HG02571 (cell line): ENCODE measurements at regions not wholly inside any gene's neighbourhood (a gene's known extent, or its start where the extent isn't known, plus 50 kb on each side); places are given as distances from the start of the nearest gene placed in this dataset.

Experiments
- ATAC-seq: cut with Tn5 transposase; IDR thresholded peaks from one replicate; pipeline ENCODE4 v1.9.1; 2021; ENCODE audit warnings: mild to moderate bottlenecking, moderate library complexity; ENCODE audit not compliant: unreplicated experiment

DNA sequence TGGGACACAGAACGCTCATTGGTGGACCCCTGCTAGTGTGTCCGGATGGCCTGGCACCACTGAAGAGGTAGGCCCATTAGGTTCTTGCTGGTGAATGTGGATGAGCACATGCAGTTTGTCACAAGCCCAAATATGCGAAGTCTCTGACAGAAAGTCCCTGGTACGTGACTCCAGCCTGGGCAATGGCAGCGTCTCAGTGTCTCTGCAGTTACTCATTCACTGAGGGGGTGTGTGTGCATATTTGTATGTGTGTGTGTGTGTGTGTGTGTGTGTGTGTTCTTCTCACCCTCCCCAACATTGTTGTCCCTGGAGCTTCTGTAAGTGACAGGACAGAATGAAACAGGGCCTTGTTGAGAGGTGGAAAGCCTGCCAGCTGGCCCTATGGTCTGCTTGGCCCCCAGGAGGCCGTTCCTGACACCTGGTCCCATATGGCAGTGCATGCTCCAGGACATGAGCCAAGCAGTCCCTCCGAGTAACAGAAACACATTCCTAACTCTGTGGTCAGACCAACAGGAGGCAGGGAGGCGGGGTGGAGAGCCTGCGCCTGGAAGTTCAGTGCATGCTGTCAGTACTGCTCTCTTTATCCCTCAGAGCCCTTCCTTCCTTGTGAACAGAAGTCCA is 169.9 kb downstream of the SLC28A3 start:
- ATAC-seq, result no peak

DNA sequence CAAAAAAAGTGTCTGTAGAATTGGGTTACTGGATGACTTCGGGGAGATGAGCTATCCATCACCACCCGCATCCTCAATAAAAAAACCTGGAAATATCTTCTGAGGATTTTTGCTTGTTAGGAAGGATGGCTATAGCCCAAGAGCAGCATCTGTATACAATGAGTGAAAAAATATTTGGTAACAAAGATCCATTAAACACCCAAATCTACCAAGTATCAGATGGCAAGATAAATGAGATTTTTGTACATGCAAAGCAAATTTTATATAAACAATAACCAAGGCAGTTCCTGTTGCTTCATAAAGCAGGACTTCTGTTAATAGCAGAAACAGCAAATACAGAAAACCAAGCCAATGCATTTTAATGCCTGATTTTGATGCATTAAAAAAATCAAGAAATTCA is 166.6 kb downstream of the SLC28A3 start:
- no peak for ATAC-seq

DNA sequence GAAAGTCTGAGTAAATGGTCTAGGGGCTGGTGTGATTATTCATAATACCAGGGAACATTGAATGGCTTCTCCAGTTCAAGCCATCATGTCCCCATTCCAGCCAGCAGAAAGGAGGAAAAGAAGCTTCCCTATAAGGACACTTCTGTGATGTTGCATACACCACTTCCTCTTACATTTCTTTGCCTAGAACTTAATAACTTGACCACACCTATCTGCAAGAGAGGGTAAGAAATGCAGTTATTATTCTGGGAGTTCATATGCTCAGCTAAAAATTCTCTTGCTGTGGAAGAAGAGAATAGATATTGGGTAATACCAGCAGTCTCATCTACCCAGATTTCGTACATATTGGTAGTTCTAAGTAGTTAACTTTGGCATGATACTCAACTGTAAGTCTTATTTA is 166.1 kb downstream of the SLC28A3 start:
- ATAC-seq, result no peak

DNA sequence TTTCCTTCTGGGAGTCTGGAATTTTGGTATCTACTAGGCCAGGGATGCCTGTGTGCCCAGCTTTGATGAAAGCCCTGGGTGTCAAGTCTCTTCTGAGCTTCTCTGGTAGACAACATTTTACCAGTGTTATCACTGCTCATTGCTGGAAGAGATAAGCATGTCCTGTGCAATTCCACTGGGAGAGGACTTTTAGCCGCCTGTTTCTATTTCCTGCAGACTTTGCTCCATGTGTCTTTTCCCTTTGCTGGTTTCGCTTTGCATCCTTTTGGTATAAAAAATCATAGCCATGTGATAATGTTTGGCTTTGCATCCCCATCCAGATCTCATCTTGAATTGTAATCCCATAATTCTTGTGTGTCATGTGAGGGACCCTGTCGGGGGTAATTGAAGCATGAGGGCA is 163.2 kb downstream of the SLC28A3 start:
- ATAC-seq, result no peak

DNA sequence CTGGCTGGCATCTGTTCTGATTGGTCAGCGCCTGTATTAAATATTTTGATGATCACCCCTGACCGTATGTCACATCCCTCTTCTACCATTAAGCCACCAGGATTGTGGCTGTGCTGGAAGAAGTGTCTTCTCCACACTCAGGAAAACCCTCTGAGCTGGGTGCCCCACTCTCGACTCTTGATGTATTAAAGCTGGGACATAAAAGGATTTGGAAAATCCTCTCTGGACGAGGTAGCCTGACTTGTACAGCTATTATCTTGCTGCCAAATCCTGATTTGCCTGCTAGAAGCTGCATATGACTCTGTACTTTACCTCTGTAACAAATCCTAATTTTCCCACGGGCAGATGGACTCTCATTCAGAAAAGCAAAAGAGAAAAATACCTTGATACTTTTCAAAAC is 161.0 kb downstream of the SLC28A3 start:
- no peak for ATAC-seq

DNA sequence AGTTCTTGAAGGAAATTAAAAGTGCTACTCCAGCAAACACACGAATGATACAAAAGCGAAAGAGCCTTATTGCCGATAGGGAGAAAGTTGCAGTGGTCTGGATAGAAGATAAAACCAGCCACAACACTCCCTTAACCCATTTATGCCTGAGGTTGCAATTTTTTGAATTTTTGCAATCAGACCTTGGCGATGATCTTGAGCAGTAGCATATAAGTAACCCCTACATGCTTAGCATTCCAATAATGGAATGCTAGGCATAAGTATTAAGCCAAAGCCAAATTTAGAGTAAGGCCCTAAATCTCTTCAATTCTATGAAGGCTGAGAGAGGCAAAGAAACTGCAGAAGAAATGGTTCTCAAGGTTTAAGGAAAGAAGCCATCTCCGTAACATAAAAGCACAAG is 153.5 kb downstream of the SLC28A3 start:
- ATAC-seq, result no peak

DNA sequence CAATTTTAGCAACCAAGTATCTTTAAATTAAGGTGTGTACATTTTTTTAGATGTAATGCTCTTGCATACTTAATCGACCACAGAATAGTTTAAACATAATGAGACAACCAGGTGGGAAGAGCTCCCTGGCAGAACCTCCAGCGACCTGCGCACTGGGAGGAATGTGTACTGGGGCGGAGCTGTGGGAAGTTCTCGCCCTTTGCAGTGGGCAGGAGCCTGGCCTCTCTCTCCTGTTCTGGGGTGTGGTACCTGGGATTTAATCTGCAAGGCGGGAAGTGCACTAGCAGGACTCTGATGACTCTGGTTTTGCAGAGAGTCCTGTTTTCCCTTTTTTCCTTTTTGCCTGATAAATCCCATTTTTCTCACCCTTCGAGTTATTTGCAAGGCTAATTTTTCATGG is 150.7 kb downstream of the SLC28A3 start:
- no peak for ATAC-seq

DNA sequence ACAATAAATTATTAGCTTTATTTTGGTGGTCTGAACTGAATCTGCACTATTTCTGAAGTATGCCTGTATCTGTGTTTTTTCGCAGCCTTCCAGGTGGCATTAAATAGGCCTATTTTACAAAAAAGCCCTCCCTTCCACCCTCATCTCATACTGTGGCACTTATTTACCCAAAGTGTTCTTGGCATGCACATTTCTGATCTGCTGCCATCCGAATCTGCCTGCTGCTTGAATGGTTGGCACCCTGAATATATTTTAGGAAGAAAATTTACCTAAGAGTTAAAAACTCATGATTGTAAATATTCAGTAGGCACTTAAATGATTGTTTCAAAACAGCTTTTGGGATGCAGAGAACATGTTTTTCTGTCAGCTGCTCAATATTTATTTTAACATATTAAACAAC is 150.1 kb downstream of the SLC28A3 start:
- no peak for ATAC-seq

DNA sequence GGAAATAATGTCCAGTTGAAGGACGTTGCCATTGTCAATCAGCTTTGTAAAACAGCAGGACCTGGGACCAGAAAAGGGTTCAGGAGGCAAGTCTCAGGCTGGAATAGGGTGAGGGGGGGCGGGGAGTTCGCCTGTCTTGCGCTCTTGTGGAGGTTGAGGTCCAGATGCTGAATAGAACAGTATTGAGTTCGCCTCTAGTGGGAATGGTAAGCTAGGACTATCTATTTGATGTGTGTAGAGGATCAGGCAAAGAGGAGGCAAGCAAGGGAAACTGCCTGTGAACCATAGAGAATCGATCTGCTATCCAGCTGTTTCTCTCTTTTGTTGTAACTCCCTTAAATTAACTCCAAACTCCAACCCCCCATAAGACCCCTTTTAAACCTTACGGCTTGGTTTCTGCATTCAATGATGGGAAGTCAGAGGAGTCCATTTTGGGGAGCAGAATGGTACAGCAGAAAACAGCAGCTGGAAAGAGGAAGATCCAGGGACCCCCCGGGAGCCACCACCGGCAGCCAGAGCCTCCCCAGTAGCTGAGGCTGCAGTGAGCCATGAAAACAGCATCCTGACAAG is 133.7 kb downstream of the SLC28A3 start:
- no peak for ATAC-seq

DNA sequence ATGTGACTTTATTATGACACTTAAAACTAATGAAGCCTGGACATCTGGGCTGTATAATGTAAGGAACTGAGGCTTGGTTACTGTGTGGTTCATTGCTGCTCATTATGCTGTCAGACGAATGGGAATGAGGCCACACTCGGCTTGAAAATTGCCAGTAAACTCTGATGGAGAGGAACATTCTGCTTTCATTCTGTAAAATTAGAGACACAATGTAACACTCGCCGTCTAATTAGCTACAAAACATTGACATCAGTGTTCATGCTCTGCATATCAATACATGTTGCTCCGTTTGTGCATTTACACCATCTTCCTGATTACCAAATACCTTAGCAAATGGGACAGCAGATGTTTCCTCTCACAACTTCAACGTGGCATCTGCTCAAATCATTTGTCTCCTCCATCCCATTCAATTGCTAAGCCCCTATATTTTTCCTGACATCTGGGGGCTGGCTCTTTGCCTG is 133.0 kb downstream of the SLC28A3 start:
- ATAC-seq, result no peak

DNA sequence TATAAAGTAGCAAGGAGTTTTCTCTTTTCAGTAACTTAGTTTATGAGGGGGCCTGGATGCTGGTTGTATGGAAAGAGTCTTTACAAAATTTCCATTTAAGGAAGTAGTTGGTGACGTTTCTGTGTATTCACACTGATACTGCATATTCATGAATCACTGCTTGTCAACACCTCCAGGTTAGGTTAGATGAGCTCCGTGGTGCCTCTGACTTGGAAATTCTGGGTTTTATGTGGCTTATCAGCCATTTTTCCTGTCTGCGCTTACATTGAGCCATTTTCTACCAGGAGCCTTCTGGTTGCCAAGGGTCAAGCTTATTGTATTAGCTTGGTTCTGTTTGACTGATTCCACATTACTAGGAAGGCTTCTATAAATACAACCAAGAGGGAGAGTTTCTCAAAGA is 128.3 kb downstream of the SLC28A3 start:
- no peak for ATAC-seq

DNA sequence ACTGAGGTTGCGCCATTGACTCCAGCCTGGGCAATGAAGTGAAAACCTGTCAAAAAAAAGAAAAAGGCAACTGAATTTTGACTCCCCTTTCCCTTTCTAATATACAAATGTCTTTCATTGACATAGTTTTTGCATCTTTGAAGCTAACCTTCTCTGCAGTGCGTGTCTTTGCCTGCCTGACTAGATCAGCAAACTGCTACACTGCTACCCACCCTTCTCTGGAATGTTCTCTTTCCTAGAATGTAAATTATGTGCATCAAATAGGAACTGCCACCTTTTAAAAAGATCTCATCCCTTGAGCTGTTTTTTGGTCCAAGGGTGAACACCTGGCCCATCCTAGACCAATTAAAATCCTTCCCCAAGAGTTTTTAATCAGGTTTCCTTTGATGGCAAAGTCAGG is 127.6 kb downstream of the SLC28A3 start:
- no peak for ATAC-seq

DNA sequence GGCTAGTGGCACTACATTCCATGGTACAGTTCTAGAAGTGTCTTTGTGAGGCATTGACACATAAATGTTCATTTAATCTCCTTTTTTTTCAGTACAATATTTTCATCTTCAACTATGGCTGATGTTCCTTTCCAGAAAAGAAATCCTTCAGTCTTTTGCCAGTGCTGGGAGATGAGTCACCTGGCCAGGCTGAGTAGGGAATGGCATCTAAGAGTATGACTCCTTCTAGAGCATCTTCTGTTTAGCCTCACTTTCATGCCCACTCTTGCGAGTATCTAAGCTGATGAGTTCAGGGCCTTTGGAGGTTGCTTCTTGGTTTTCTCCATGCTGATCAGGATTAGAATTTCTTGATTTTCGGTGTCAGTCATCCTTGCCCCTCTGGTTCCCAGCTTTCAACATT is 124.4 kb downstream of the SLC28A3 start:
- ATAC-seq, result no peak

DNA sequence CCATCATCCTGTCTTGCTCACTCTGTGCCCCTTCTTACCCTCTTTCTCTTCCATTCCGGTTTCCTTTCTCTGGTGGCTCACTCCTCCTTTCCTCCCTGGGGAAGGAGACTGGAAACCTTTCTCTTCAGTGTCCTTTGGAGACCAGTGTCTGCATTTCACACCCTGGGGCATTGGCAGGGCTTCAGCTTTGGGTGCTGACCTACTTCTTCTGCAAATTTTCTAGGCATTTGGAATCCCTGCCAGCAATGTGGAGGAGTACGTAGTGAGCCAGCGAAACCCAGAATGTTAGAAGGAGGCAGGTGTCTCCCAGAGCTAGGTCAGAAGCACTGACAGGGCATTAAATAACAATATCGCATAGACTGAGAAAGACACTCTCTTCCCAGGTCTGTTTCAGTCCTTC is 122.2 kb downstream of the SLC28A3 start:
- ATAC-seq, result no peak

DNA sequence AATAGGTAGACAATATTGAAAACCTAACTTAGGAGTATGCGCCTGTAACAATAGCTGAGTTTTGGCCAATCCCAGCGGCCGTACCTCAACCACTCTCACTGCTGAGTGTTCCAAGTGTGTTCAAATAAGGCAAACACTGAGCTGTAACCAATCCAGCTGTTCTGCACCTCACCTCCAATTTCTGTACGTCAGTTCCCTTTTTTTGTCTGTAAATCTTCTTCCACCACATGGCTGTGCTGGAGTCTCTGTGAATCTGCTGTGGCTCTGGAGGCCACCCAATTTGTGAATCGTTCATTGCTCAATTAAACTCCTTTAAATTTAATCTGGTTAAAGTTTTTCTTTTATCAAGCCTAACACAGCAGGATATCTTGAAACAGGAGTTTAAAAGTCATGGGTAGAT is 116.3 kb downstream of the SLC28A3 start:
- no peak for ATAC-seq
